IMR-90 (cell line): ENCODE measurements at regions not wholly inside any gene's neighbourhood (a gene's known extent, or its start where the extent isn't known, plus 50 kb on each side); places are given as distances from the start of the nearest gene placed in this dataset.

Experiments used
- ATAC-seq: fragments of 200-7000 bp; cut with Tn5 transposase; 2 replicates; pipeline ENCODE4 v1.9.1; 2020; ENCODE audit warnings: low read depth, mild to moderate bottlenecking, moderate library complexity
- BruUV-seq: library from RNA; stranded (reverse); fragments of 400-500 nt; replicated peaks from 2 replicates; lab custom pipeline; 2021; lab: Mats Ljungman, UMichigan
- CTCF ChIA-PET: fragments of 300-600 bp; formaldehyde crosslinking; extraction: SDS; loops from one replicate; lab custom pipeline; 2021; ENCODE audit warnings: antibody characterized with exemption; lab: Yijun Ruan, JAX
- POLR2A ChIA-PET: fragments of 300-600 bp; sonication (Branson Sonifier 250); formaldehyde crosslinking; loops from one replicate; lab custom pipeline; 2022; ENCODE audit warnings: antibody characterized with exemption; ENCODE audit not compliant: unreplicated experiment; lab: Charles Lee
- DNase-seq: peaks from one replicate; pipeline ENCODE4 v3.0.0; 2013
- H2AFZ ChIP-seq: replicated peaks from 2 replicates; pipeline ENCODE3; 2013; ENCODE audit warnings: low read length, mild to moderate bottlenecking; ENCODE audit not compliant: poor library complexity
- H2AK5ac ChIP-seq: 2 replicates; pipeline ENCODE4 v1.6.1; 2013; ENCODE audit warnings: low read depth, low read length, inconsistent platforms
- H2AK9ac ChIP-seq: replicated peaks from 2 replicates; pipeline ENCODE3; 2013; ENCODE audit warnings: mild to moderate bottlenecking, low read depth, low read length, moderate library complexity; ENCODE audit not compliant: poor library complexity
- H2BK120ac ChIP-seq: 2 replicates; pipeline ENCODE4 v1.6.1; 2013; ENCODE audit warnings: low read depth, low read length, inconsistent platforms
- H2BK15ac ChIP-seq: 3 replicates; pipeline ENCODE4 v1.6.1; 2013; ENCODE audit warnings: low read depth, low read length, inconsistent platforms
- H2BK20ac ChIP-seq: 2 replicates; pipeline ENCODE4 v1.6.1; 2013; ENCODE audit warnings: low read depth, mild to moderate bottlenecking, inconsistent platforms, low read length, moderate library complexity
- H2BK5ac ChIP-seq: 2 replicates; pipeline ENCODE4 v1.6.1; 2013; ENCODE audit warnings: mild to moderate bottlenecking, low read depth, low read length, inconsistent platforms; ENCODE audit not compliant: poor library complexity, severe bottlenecking
- H3K14ac ChIP-seq: replicated peaks from 2 replicates; pipeline ENCODE4 v1.6.1; 2013; ENCODE audit warnings: low read depth, low read length, inconsistent platforms
- H3K18ac ChIP-seq: 2 replicates; pipeline ENCODE4 v1.6.1; 2013; ENCODE audit warnings: low read depth, low read length, control low read depth
- H3K23ac ChIP-seq: 2 replicates; pipeline ENCODE4 v1.6.1; 2013; ENCODE audit warnings: low read depth, low read length, inconsistent platforms
- H3K27ac ChIP-seq: 2 replicates; pipeline ENCODE4 v1.5.1; 2013; ENCODE audit warnings: mild to moderate bottlenecking, control low read depth, low read length; ENCODE audit not compliant: insufficient read depth
- H3K27me3 ChIP-seq: 2 replicates; pipeline ENCODE4 v1.6.1; 2013; ENCODE audit warnings: low read length; ENCODE audit not compliant: control insufficient read depth, insufficient read depth
- H3K36me3 ChIP-seq: 2 replicates; pipeline ENCODE4 v1.6.1; 2013; ENCODE audit warnings: low read length, mixed read lengths; ENCODE audit not compliant: control insufficient read depth, insufficient read depth
- H3K4ac ChIP-seq: 2 replicates; pipeline ENCODE4 v1.6.1; 2013; ENCODE audit warnings: low read depth, low read length, inconsistent platforms
- H3K4me1 ChIP-seq: 2 replicates; pipeline ENCODE4 v1.6.1; 2013; ENCODE audit warnings: low read length, mixed read lengths; ENCODE audit not compliant: control insufficient read depth, insufficient read depth
- H3K4me2 ChIP-seq: 2 replicates; pipeline ENCODE4 v1.6.1; 2013; ENCODE audit warnings: low read depth, mild to moderate bottlenecking, control low read depth, low read length, moderate library complexity
- H3K4me3 ChIP-seq: 2 replicates; pipeline ENCODE4 v1.5.1; 2013; ENCODE audit warnings: low read depth, mild to moderate bottlenecking, control low read depth, low read length, moderate library complexity; ENCODE audit not compliant: insufficient read depth
- H3K56ac ChIP-seq: 2 replicates; pipeline ENCODE4 v1.6.1; 2013; ENCODE audit warnings: low read length, inconsistent platforms; ENCODE audit not compliant: insufficient read depth; ENCODE audit errors: extremely low read depth
- H3K79me1 ChIP-seq, 2 experiments: 2 replicates each; pipeline ENCODE4 v1.6.1; 2013; ENCODE audit warnings: low read length in 2 of 2, inconsistent platforms in 1 of 2, low read depth in 1 of 2
- H3K9ac ChIP-seq: 2 replicates; pipeline ENCODE4 v1.6.1; 2013; ENCODE audit warnings: low read depth, low read length, control low read depth
- H3K9me1 ChIP-seq: 2 replicates; pipeline ENCODE4 v1.6.1; 2013; ENCODE audit warnings: low read length, inconsistent platforms; ENCODE audit not compliant: insufficient read depth
- H3K9me3 ChIP-seq: 2 replicates; pipeline ENCODE4 v1.6.1; 2013; ENCODE audit warnings: low read length; ENCODE audit not compliant: control insufficient read depth, insufficient read depth
- H4K20me1 ChIP-seq: 2 replicates; pipeline ENCODE4 v1.6.1; 2013; ENCODE audit warnings: low read length, inconsistent platforms; ENCODE audit not compliant: insufficient read depth
- H4K5ac ChIP-seq: 2 replicates; pipeline ENCODE4 v1.6.1; 2013; ENCODE audit warnings: mild to moderate bottlenecking, low read depth, low read length, control low read depth
- H4K8ac ChIP-seq, 2 experiments: 2 replicates each; pipeline ENCODE4 v1.6.1; 2013; ENCODE audit warnings: low read depth in 2 of 2, low read length in 2 of 2, control low read depth in 1 of 2, inconsistent platforms in 1 of 2
- H4K91ac ChIP-seq: 2 replicates; pipeline ENCODE4 v1.6.1; 2013; ENCODE audit warnings: low read depth, low read length, inconsistent platforms; ENCODE audit not compliant: insufficient read depth
- BHLHE40 ChIP-seq: fragments of 150-350 bp; IDR thresholded peaks from 2 replicates; pipeline ENCODE4 v1.6.1; 2016; ENCODE audit warnings: mild to moderate bottlenecking, low read depth, low read length
- CHD1 ChIP-seq: IDR thresholded peaks from 2 replicates; pipeline ENCODE4 v1.6.1; 2012; ENCODE audit warnings: low read depth, low read length, improper control_type of control experiment
- FOS ChIP-seq: fragments of 150-350 bp; IDR thresholded peaks from 2 replicates; pipeline ENCODE4 v1.6.1; 2016; ENCODE audit warnings: low read depth, low read length
- MAFK ChIP-seq: IDR thresholded peaks from 2 replicates; pipeline ENCODE4 v1.6.1; 2012; ENCODE audit warnings: low read depth, low read length, improper control_type of control experiment
- MAZ ChIP-seq: IDR thresholded peaks from 2 replicates; pipeline ENCODE4 v1.6.1; 2012; ENCODE audit warnings: low read depth, mild to moderate bottlenecking, low read length, improper control_type of control experiment, moderate library complexity, borderline replicate concordance
- MXI1 ChIP-seq: IDR thresholded peaks from 2 replicates; pipeline ENCODE4 v1.6.1; 2012; ENCODE audit warnings: low read depth, mild to moderate bottlenecking, low read length, moderate library complexity, borderline replicate concordance
- NFE2L2 ChIP-seq: fragments of 150-350 bp; IDR thresholded peaks from 2 replicates; pipeline ENCODE4 v1.6.1; 2016; ENCODE audit warnings: low read depth, mild to moderate bottlenecking, low read length
- POLR2A ChIP-seq: IDR thresholded peaks from 2 replicates; pipeline ENCODE4 v1.6.1; 2012; ENCODE audit warnings: mild to moderate bottlenecking, low read depth, low read length
- RAD21 ChIP-seq: IDR thresholded peaks from 2 replicates; pipeline ENCODE4 v1.6.1; 2012; ENCODE audit warnings: low read length, improper control_type of control experiment
- RCOR1 ChIP-seq: IDR thresholded peaks from 2 replicates; pipeline ENCODE4 v1.6.1; 2012; ENCODE audit warnings: mild to moderate bottlenecking, low read length, improper control_type of control experiment; ENCODE audit not compliant: insufficient replicate concordance
- RFX5 ChIP-seq: IDR thresholded peaks from 2 replicates; pipeline ENCODE4 v1.8.0; 2012; ENCODE audit warnings: low read depth, mild to moderate bottlenecking, low read length, moderate library complexity
- USF2 ChIP-seq: fragments of 150-350 bp; IDR thresholded peaks from 2 replicates; pipeline ENCODE4 v1.6.1; 2017; ENCODE audit warnings: mild to moderate bottlenecking, antibody characterized with exemption, low read length, low read depth
- WGBS, 2 experiments: methylation state at CpG; one replicate each; pipeline versions ENCODE4 v1.1.5 to v1.1.7; 2013; ENCODE audit warnings: missing lambda C conversion rate in 2 of 2; ENCODE audit not compliant: insufficient read length in 1 of 2; ENCODE audit errors: extremely low coverage in 2 of 2; 5-methylcytosine and 5-hydroxymethylcytosine counted together
- dilution Hi-C: fragments of 300-500 bp; cut with HindIII; formaldehyde crosslinking; loops from one replicate; pipeline ENCODE4 v1.14.3; 2018; ENCODE audit warnings: low sequenced_read_pairs; ENCODE audit not compliant: unreplicated experiment
- in situ Hi-C: fragments of 300-500 bp; cut with MboI; formaldehyde crosslinking; loops from 3 replicates; pipeline ENCODE4 v1.14.3; 2019; ENCODE audit warnings: low sequenced_read_pairs, inconsistent platforms, mixed read lengths
- intact Hi-C: fragments of 100-400 bp; cut with micrococcal nuclease; formaldehyde crosslinking; loops from 2 replicates; pipeline ENCODE4 v1.10.0; 2022

GRCh38 chr2:57022496-57022895, 838.7 kb downstream of the CCDC85A start:
- 82% methylated on average over 2 of the region's 6 CpGs; no CpG with 5 or more reads in 1 of the 2 experiments for WGBS, 2 experiments
- no peak overlapping the region for H2AK5ac ChIP-seq
- H3K27ac ChIP-seq: no peak overlapping the region
- no peak for TF ChIP-seq USF2
- no peak for TF ChIP-seq POLR2A
- TF ChIP-seq BHLHE40: no peak
- TF ChIP-seq MAZ: no peak
- no peak for TF ChIP-seq CHD1
- TF ChIP-seq FOS: no peak
- no peak for TF ChIP-seq NFE2L2
- TF ChIP-seq MXI1: no peak
- TF ChIP-seq RFX5: no peak
- TF ChIP-seq RAD21: no peak
- no peak for TF ChIP-seq RCOR1
- TF ChIP-seq MAFK: no peak
- H3K18ac ChIP-seq: no peak overlapping the region
- CTCF ChIA-PET: no interaction called here
- H2BK20ac ChIP-seq: no peak overlapping the region
- POLR2A ChIA-PET: no interaction called here
- no peak overlapping the region for H3K14ac ChIP-seq
- no peak overlapping the region for H3K4me3 ChIP-seq
- no peaks in the 10 kb centered on the region for H3K36me3 ChIP-seq
- no peak overlapping the region for H2BK5ac ChIP-seq
- H2BK120ac ChIP-seq: no peak overlapping the region
- H3K56ac ChIP-seq: no peak overlapping the region
- no peaks in the 10 kb centered on the region for H4K20me1 ChIP-seq
- DNase-seq: no peak
- no peak overlapping the region for H3K4me2 ChIP-seq
- no TSS peak for BruUV-seq
- ATAC-seq: no peak
- H3K23ac ChIP-seq: no peak overlapping the region
- no peak overlapping the region for H2BK15ac ChIP-seq
- H3K79me1 ChIP-seq: no peaks in the 10 kb centered on the region
- in situ Hi-C loops (no loop called here), dilution Hi-C loops (no loop called here), intact Hi-C loops (no loop called here)
- no peak overlapping the region for H4K8ac ChIP-seq
- no peak overlapping the region for H2AFZ ChIP-seq
- peaks cover 2% of the 10 kb centered on the region; the same call in 1 of the 2 replicates for H3K9me3 ChIP-seq
- no peak overlapping the region for H4K91ac ChIP-seq
- no peak overlapping the region for H2AK9ac ChIP-seq
- H3K9ac ChIP-seq: no peak overlapping the region
- H3K4me1 ChIP-seq: no peaks in the 10 kb centered on the region
- no peaks in the 10 kb centered on the region for H3K9me1 ChIP-seq
- H3K27me3 ChIP-seq: no peaks in the 10 kb centered on the region
- no peak overlapping the region for H3K4ac ChIP-seq
- H4K5ac ChIP-seq: no peak overlapping the region
